HG02798 (cell line): ENCODE measurements at regions not wholly inside any gene's neighbourhood (a gene's known extent, or its start where the extent isn't known, plus 50 kb on each side); places are given as distances from the start of the nearest gene placed in this dataset.

Experiments
- ATAC-seq: cut with Tn5 transposase; IDR thresholded peaks from one replicate; pipeline ENCODE4 v1.9.1; 2021; ENCODE audit warnings: mild to moderate bottlenecking; ENCODE audit not compliant: unreplicated experiment, poor library complexity

- no peak for ATAC-seq
Observed at GRCh38 chr16:86894029-86894567, 315.7 kb downstream of the FOXL1 start.

DNA sequence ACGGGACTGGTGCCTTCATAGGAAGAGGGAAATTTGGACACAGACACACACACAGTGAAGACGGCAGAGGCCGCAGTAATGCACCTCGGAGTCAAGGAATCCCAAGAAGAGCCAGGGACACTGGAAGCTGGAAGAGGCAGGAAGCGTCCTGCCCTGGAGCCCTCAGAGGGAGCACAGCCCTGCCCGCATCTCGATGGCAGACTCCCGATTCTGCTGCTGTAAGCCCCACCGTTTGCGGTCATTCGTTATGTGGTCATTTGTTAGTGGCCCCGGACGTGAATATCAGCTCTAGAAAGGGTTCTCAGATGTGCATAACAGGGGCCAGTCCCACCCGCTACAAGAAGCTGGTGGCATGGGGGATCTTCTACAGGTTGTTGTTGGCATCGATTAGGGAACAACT lies 316.6 kb downstream of the FOXL1 start:
- no peak for ATAC-seq

GRCh38 chr16:86895606-86896005 lies 317.3 kb downstream of the FOXL1 start:
- no peak for ATAC-seq

DNA sequence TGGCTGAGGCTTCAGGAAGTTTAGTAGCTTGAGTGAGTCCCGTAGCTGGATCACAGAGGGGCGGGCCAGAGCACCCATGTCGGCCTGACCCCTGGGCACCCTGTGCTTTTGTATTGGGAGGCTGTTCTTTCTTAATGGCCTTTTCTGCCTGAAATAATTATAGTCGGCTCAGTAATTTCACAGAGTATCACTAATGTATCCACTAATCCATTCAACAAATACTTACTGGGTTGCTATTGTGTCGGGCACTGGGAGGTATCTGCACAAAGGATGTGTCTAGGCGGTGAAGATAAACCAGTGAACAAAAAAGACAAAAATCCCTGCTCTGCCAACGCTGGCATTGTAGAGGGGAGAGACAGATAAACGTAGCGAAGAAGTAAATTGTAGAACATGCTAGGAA lies 318.6 kb downstream of the FOXL1 start:
- no peak for ATAC-seq

DNA sequence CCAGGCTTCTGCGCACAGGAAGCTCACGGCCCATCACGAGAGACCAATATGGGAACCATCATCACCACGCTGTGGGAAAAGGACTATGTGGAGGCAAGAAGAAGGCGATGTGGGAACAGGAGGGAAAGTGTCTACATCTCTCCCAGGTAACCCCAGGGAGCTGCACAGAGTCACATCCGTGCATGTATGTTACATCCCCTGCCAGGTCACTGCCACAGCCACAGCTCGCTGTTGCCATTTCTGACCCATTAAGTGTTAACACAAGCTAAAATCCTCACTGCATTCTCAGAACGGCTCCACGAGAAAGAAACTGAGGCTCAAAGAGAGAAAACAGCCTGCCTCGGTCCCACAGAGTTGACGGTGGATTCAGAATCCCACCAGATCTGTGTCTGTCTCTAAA lies 319.1 kb downstream of the FOXL1 start:
- ATAC-seq: no peak

DNA sequence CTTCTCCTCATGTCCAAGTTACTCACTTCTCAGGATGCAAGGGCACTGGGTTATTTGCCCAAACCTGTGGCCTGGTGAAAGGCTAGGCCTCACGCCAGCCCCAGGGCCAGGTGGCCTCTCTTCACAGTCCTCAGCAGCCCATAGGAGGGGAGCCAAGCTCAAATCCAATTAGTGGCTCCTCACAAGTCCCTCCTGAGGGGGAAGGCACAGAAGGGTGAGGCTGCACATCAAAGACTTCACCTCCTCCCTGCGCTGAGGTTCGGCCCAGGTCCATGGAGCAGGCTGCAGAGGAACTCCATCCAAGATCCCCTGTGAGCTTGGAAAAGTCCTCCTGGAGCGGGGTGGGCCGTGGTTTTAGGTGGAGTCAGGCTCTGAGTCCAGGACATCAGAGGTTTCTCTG lies 320.0 kb downstream of the FOXL1 start:
- ATAC-seq: no peak

- ATAC-seq: no peak
Observed at GRCh38 chr16:86899151-86899550, 320.8 kb downstream of the FOXL1 start.

- ATAC-seq: no peak
Observed at GRCh38 chr16:86899757-86900156, 321.4 kb downstream of the FOXL1 start.

DNA sequence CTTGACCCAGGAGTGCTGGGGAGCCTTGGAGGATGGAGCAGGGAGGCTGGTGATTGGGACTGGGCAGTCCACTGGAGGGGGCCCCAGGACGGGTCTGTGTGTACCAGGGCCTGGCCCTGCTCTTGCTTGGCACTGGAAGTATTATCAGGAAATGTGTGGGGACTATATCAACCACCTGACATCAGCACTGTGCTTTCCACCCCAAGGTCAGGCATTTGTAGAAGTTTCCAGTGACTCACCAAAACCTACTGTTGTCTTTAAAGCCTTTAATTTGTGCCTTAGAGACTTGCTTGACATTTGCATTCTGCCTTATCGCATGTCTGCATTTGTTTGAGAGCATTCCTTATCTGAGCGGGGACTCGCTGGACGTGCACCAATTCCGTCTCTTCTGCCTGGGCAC lies 323.1 kb downstream of the FOXL1 start:
- no peak for ATAC-seq

DNA sequence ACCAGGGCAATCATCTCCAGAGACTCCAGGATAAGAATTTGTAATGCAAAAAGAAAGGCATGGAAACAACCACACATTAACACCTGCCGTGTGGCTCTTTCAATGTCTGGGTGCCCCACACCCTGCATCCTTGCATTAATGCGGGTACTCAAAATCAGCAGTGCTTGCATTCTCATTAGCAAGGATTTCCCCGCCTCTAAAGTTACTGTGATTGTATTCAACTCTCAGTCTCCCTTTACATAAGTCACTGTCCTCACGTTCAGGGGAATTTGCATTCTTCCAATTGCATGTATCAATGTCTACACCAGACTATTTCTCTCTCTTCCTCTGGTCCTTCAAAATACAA lies 324.3 kb downstream of the FOXL1 start:
- ATAC-seq: no peak

- no peak for ATAC-seq
Observed at GRCh38 chr16:86903068-86903467, 324.7 kb downstream of the FOXL1 start.

DNA sequence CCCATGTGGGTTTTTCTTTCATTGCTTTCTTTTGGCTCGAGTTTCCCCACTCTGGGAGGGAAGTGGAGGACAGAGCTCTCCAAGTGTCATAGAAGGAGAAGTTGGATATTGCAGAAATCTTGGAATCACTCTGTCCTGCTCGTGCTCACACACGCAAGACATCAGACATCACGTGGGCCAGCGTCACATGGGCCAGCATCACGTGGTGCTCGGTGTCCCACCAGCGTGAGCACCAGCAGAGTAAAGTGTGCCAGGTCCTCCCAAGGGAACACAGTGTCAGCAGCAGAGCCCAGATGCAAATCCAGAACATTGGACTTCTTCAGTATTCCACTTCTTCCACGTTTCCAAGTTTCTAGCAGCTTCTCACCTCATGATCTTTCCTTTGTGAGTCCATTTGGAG lies 327.0 kb downstream of the FOXL1 start:
- no peak for ATAC-seq

- no peak for ATAC-seq
Observed at GRCh38 chr16:86906623-86907022, 328.3 kb downstream of the FOXL1 start.

DNA sequence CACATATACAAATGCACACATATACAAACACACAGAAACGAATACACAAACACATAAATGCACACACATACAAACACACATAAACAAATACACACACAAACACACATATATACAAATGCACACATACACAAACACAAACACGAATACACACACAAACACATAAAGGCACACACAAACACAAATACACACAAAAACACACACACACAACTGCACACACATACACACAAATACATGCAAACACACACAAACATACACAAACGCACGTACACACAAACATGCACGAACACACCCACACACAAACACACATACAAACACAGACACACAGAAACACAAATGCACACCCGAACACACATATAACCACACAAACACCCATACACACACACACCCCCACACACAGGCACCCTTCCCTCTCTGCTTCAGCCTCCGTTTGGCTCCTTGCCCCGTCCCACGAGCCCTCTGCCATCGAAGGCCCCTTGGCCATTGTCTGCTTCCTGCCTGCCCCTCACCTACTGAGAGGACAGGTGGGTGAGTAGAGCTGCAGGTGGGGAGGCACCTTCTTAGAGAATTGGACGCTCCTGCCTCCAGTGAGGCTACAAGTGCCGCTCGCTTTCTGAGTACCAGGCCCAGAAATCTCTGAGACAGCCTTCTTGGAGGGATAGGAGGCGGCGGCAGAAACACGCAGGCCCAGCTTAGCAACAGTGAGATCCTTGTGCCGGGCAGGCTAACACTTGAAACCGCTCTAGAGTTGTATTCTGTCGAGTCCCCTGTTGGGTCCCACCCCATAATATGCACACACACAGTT lies 331.2 kb downstream of the FOXL1 start:
- ATAC-seq: no peak

DNA sequence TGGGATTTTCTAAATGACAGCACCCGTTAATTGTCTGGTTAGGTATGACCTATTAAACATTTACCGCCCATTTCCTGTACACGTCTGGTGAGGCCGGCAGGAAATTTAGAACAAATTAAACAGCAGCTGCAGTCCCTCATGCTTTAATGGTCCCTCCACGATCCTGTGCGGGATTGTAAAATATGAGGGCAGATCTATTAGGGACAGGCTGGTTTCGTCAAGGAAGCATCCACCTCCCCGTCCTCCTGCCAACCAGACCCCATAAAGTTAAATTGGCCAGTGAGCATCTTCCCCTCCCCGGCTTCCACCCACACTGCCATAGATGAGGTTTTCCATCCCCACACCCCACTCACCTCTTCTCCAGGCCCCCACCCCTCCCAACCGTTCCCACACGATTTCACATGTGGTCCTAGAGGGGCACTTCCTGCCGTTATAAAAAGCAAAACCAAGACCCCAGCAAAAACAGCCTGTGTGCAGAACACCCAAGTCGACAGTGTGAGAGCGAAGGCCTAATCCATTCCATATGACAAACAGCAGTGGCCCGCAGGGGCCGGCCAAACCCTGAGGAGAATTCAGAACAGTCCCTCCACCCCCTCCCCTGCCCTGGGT lies 331.9 kb downstream of the FOXL1 start:
- no peak for ATAC-seq

DNA sequence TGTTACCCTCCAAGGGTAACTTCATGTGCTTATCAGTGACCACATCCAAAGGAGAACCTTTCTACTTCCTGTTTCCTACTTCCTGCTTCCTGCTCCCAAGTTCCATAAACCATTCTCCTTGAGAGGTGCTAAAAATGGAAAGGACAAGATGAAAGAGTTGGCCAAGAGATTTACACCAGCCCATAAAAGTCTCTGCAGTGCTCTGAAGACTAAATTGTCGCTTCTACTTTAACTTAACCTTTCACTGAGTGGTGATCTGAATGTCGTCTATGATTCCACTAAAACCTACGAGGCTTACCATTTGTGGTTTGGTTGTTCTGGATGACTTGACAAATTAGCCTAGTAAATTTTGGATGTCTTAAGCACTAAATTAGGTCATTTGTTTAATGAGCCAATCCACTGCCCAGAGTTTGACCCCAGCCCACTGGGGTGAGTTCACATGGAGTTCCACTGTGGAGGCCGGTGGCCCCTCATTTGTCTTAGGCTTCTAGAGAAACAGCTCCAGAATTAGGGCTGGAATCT lies 333.1 kb downstream of the FOXL1 start:
- ATAC-seq: no peak

DNA sequence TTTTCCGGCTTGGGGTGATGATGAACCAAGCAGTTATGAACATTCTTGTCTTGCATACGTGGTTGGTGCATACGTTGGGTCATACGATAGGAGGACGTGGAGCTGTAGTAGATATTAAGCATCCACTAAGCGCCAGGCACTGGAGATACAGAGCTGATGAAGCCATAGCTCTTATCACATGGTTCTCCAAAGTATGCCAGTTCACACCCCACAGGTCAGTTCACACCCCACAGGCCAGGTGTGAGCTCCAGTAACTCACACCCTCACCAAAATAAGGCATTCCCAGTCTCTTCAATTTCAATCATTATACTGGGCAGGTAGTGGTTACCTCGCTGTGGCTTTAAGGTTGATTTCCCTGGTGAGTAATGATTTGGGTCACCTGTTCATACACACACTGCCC lies 335.5 kb downstream of the FOXL1 start:
- ATAC-seq: no peak

GRCh38 chr16:86914876-86915717 lies 336.7 kb downstream of the FOXL1 start:
- ATAC-seq: no peak

- ATAC-seq: no peak
Observed at GRCh38 chr16:86917471-86918365, 339.4 kb downstream of the FOXL1 start.

- no peak for ATAC-seq
Observed at GRCh38 chr16:86918637-86919036, 340.3 kb downstream of the FOXL1 start.
